ENCODE measurements at regions not wholly inside any gene's neighbourhood (a gene's known extent, or its start where the extent isn't known, plus 50 kb on each side); places are given as distances from the start of the nearest gene placed in this dataset.
"Not testable (repeated sequence)": the region's sequence is repeated elsewhere in the genome, so short reads cannot be mapped to it uniquely, and the experiment has no call there.

DNA sequence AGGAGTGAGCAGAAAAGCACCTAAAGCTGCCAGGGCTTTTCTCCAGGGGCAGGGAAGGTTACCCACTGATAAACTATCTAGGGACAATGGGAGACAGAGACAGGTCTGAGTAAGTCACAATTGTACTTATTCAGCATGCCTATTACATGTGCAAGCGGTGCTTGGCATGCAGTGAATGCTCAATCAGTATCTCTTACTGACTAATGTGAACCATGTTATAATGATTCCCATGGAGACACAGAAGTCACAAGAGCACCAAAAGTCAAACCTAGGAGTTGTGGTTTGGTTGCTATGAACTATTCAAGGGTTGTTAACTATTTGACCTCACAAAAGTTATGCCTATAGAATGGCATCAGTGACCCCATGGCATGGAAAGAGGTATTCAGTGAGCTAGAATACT lies 50.0 kb upstream of the RASGRP1 start:
- no peak for DNase-seq

- no peak for DNase-seq
Observed at GRCh38 chr15:38617831-38618230, 53.2 kb upstream of the RASGRP1 start.

GRCh38 chr15:38618242-38618955 lies 53.8 kb upstream of the RASGRP1 start:
- DNase-seq = no peak

- DNase-seq = no peak
Observed at GRCh38 chr15:38620098-38620497, 55.5 kb upstream of the RASGRP1 start.

GRCh38 chr15:38620851-38621594 lies 56.4 kb upstream of the RASGRP1 start:
- no peak for DNase-seq

GRCh38 chr15:38622304-38622703 lies 57.7 kb upstream of the RASGRP1 start:
- no peak for DNase-seq

DNA sequence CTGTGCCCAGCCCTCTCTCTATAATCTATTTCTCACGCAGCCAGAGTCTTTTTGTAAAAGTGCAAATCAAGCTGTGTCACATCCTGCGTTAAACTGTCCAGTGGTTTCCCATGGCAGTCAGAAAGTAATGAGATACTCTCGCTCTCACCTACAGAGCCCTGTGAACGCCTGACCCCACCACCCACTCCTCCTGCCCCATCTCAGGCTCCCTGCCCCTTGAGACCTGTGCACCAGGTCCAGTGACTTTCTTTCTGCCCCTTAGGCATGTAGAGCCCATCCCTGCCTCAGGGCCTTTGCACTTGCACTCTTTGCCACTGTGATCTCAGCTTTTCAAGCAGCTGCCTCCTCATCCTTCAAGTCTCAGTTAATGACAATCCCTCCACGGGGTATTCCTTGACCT lies 58.3 kb upstream of the RASGRP1 start:
- DNase-seq = no peak

DNA sequence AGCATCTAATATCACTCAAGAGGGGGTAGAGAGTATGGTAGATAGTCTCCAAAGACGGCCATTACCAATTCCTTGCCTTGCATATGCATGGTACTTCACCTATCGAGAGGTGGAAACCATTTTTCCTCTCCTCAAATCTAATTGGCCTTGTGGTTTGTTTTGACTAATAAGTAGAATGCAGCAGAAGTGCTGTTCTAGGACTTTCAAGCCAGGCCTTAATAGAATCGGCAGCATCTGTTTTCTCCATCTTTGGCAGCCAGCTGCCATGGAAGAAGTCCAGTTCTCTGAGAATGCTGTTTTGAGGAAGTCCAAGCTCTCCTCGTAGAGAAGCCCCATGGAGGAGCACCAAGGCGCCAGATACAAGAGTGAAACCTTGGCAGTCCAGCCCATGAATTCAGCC lies 59.1 kb upstream of the RASGRP1 start:
- peak; percentile 26 for DNase-seq

DNA sequence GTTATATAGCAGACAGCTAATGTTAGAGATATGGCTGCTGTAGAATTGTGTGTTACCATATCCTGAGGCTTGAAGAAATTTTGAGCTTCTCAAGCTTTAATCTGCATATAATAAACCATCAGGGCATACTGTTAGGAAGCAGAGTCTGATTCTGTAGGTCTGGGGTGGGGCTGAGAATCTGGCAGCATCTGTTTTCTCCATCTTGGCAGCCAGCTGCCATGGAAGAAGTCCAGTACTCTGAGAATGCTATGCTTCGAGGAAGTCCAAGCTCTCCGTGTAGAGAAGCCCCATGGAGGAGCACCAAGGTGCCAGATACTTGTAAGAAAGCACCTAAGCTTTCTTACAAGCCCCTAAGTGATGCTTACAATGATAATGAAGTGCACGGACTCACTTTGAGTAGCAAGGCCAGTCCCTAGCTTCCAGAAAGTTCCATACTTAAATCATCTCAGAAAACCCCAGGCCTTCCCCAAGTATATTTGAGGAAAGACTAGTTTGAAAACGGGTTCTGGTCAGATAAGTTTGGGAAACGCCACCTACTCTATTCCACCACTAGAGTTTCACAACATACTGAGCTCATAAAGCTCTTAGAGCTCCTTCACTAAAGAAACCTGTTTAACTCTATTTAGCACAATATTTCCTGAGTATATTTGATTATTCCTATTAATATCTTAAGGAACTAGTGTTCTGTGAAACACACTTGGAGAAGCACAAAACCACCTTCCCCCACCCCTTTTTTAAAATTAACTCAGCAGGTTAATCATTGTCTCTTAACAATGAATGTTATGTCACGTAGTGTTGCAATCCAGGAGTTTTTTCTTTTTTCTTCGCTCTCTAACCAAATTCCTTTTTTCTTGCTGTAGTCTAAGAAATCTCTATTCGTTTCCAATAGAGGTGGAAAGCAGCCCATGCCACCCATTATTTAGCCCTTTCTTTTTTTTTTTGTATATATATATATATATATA lies 59.9 kb upstream of the RASGRP1 start:
- peak; percentile 95 for DNase-seq

DNA sequence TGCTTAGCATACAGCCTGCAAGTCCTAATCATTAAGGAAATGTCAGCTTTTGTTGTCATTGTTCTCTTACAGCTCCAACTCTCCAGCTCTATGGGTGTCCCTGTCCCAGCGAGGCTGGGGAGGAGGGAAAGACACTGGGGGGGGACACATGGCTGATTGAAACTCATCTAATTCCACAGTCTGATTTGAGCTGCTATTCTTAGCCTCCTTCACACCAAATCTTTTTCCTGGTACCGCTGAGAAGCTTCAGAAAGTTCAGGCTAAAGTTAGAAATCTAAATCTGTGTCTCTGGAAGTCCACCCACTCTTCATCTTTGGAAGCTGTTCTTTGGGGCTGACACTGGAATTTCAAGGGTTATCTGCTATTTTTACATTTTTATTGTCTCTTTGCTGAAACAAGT lies 61.3 kb upstream of the RASGRP1 start:
- DNase-seq = no peak

GRCh38 chr15:38626443-38627050 lies 61.9 kb upstream of the RASGRP1 start:
- DNase-seq = peak; percentile 81

DNA sequence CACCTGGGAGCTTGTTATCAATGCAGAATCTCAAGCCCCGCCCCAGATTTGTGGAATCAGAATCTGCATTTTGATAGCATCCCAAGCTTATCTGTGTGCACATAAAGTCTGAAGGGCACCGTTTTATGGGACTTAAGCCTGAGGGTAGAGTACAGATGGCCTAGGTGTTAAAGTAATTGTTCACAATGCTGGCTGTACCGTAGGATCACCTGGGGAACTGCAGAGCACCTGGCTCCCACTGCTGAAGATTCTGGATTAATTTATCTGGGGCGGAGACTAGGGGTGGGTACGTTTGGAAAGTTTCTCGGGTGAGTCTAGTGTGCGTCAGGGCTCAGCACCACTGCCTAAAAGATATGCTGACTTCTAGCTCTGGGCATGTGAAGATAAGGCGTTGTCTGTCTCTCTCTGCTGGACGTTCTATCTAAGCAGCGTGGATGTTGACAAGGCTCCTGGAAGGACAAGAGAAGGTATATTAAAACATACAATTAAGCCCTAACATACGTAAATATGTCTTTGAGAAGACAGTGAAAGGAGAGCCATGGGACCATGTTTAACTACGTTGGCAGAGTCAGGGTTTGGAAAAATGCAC lies 63.2 kb upstream of the RASGRP1 start:
- DNase-seq = no peak

- peak; percentile 94 for DNase-seq
Observed at GRCh38 chr15:38631119-38632075, 66.8 kb upstream of the RASGRP1 start.

- DNase-seq = no peak
Observed at GRCh38 chr15:38635170-38635569, 70.6 kb upstream of the RASGRP1 start.

DNA sequence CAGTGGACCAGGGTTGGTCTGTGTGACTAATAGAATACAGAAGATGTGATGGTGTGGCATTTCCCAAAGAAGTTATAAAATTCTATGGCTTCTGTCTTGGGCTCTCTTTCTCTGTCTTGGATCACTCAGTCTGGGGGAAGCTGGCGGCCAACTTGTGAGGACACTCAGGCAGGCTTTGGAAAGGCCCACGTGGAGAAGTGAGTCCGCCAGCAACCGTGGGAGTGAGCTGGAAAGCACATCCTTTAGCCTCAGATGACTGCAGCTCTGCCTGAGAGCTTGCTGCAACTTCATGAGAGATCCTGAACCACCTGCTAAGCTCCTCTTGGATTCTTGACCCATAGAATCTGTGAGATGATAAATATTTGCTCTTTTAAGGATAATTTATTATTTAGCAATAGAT lies 72.0 kb upstream of the RASGRP1 start:
- DNase-seq = peak; percentile 57

- no peak for DNase-seq
Observed at GRCh38 chr15:38638126-38638525, 73.5 kb upstream of the RASGRP1 start.

GRCh38 chr15:38638811-38639210 lies 74.2 kb upstream of the RASGRP1 start:
- DNase-seq = no peak

GRCh38 chr15:38642689-38643270 lies 78.2 kb upstream of the RASGRP1 start:
- no peak for DNase-seq

DNA sequence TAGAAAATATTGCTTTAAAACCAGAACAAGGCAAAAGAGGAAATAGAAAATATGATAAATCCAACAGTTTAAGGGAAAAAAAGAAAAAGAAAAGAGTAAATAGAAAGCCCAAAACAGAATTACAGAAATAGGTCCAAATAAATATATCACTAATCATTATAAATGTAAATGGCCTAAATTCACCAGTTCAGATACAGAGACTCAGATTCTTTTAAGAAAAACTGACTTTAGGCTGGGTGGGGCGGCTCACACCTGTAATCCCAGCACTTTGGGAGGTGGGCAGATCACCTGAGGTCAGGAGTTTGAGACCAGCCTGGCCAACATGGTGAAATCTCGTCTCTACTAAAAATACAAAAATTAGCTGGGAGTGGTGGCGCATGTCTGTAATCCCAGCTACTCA lies 79.7 kb upstream of the RASGRP1 start:
- DNase-seq = not testable (repeated sequence)

DNA sequence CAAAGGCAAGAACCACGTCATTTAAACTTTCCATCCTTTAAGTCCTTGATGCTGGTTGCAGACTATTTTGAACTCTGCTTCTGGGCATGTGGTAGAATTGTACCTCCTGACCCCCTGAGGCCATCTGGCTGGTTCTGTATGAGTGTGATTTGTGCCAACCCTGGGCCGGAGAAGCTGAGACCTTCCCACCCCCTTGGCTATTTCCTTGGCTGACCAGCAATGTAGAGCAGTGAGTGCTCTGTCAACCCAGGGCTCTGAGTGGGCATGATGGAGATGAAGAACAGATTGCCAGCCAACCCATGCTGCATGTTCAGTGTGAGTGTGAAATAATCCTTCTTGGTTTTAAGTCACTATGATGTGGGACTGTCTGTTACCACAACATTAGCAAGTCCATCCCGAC lies 82.1 kb upstream of the RASGRP1 start:
- no peak for DNase-seq

- DNase-seq = no peak
Observed at GRCh38 chr15:38647683-38648082, 83.1 kb upstream of the RASGRP1 start.

All from inflammatory macrophage treated with lipopolysaccharide for 4 hours (primary cell).